ENCODE measurements at regions not wholly inside any gene's neighbourhood (a gene's known extent, or its start where the extent isn't known, plus 50 kb on each side); places are given as distances from the start of the nearest gene placed in this dataset.

GRCh38 chr20:11091511-11091910 is 417.7 kb upstream of the JAG1 start (continued):
- TF ChIP-seq RNF2 (IDR thresholded peaks at IDR 0.05; ENCODE audit: borderline replicate concordance, low read depth, low read length, missing control alignments, poor library complexity, severe bottlenecking), result no peak
- TF ChIP-seq BRCA1 (IDR thresholded peaks at IDR 0.05; ENCODE audit: low read depth, low read length), result no peak
- TF ChIP-seq SAP30 (IDR thresholded peaks at IDR 0.05; ENCODE audit: insufficient read depth, insufficient replicate concordance, low read length), result no peak
- no peak for TF ChIP-seq BACH1 (IDR thresholded peaks at IDR 0.05; ENCODE audit: low read length)
- TF ChIP-seq JUND (IDR thresholded peaks at IDR 0.05; ENCODE audit: low read length), result no peak
- TF ChIP-seq EGR1 (IDR thresholded peaks at IDR 0.05; ENCODE audit: borderline replicate concordance, low read depth, low read length), result no peak
- TF ChIP-seq E2F6 (IDR thresholded peaks at IDR 0.05), result no peak
- no peak for TF ChIP-seq CHD1 (IDR thresholded peaks at IDR 0.05; ENCODE audit: low read depth, low read length)
- TF ChIP-seq RBBP5 (IDR thresholded peaks at IDR 0.05; ENCODE audit: borderline replicate concordance, low read depth, low read length), result no peak

Measured in H1 (cell line).